ENCODE measurements at regions not wholly inside any gene's neighbourhood (a gene's known extent, or its start where the extent isn't known, plus 50 kb on each side); places are given as distances from the start of the nearest gene placed in this dataset.
"Not testable (repeated sequence)": the region's sequence is repeated elsewhere in the genome, so short reads cannot be mapped to it uniquely, and the experiment has no call there.

DNA sequence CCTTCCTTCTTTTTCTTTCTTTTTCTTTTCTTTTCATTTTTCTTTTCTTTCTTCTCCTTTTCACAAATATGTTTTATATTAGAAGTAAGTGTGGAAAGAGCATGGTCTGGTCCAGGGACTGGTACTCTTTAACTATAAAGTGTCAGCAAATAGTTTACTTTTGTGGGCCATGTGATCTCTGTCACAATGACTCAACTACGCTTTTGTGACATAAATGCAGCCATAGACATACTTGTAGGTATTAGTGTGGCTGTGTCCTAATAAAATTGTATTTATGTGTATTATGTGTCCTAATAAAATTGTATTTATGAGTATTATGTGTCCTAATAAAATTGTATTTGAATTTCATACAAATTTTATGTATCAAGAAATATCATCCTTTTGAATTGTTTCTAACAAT, 749.1 kb upstream of the ARPP21 start:
- H3K4me3 Mint-ChIP-seq (ENCODE audit: low read depth, unreplicated experiment), result no peak overlapping the region
- intact Hi-C loops (cut with micrococcal nuclease; ENCODE audit: unreplicated experiment), result no loop called here
- CTCF ChIA-PET, result no interaction called here
- H3K9me3 Mint-ChIP-seq (ENCODE audit: low read depth, unreplicated experiment), result peaks cover 4% of the 10 kb centered on the region
- TF ChIP-seq, protein P1, sequence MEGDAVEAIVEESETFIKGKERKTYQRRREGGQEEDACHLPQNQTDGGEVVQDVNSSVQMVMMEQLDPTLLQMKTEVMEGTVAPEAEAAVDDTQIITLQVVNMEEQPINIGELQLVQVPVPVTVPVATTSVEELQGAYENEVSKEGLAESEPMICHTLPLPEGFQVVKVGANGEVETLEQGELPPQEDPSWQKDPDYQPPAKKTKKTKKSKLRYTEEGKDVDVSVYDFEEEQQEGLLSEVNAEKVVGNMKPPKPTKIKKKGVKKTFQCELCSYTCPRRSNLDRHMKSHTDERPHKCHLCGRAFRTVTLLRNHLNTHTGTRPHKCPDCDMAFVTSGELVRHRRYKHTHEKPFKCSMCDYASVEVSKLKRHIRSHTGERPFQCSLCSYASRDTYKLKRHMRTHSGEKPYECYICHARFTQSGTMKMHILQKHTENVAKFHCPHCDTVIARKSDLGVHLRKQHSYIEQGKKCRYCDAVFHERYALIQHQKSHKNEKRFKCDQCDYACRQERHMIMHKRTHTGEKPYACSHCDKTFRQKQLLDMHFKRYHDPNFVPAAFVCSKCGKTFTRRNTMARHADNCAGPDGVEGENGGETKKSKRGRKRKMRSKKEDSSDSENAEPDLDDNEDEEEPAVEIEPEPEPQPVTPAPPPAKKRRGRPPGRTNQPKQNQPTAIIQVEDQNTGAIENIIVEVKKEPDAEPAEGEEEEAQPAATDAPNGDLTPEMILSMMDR (IDR thresholded peaks at IDR 0.05; ENCODE audit: unreplicated experiment), result no peak
- no TSS peak for BruUV-seq (replicated peaks)
- H3K27ac Mint-ChIP-seq (ENCODE audit: unreplicated experiment), result no peak overlapping the region
- H3K36me3 Mint-ChIP-seq (ENCODE audit: insufficient read depth, unreplicated experiment), result no peaks in the 10 kb centered on the region
- no peaks in the 10 kb centered on the region for H3K4me1 Mint-ChIP-seq (ENCODE audit: low read depth, unreplicated experiment)
- H3K27me3 Mint-ChIP-seq (ENCODE audit: unreplicated experiment), result no peaks in the 10 kb centered on the region
- no peak for DNase-seq

DNA sequence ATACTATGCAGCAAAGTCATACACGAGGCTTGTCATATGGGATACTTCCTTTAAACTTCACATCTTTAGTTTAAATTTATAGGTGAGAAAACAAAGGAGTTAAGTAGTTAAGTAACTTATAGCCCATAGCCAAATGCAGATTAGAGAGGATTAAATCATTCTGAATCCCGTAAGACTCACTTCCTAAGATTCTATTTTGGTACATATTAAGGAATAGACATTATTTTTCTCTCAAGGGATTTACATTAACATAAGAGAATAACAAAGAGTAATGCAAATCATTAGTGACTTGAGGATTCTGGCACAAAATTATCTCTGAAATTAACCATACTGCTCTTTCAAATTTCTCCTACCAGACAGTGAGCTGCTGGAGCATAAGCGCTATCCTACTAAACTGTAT, 747.4 kb upstream of the ARPP21 start:
- no peaks in the 10 kb centered on the region for H3K27me3 Mint-ChIP-seq (ENCODE audit: unreplicated experiment)
- CTCF ChIA-PET, result no interaction called here
- intact Hi-C loops (cut with micrococcal nuclease; ENCODE audit: unreplicated experiment), result no loop called here

GRCh38 chr3:34895841-34896240, 743.5 kb upstream of the ARPP21 start:
- intact Hi-C loops (cut with micrococcal nuclease; ENCODE audit: unreplicated experiment), result no loop called here
- TF ChIP-seq, protein P1 (IDR thresholded peaks at IDR 0.05; ENCODE audit: unreplicated experiment), result no peak

More for the DNA sequence above, 747.4 kb upstream of the ARPP21 start:
- H3K4me1 Mint-ChIP-seq (ENCODE audit: low read depth, unreplicated experiment), result no peaks in the 10 kb centered on the region
- no peaks in the 10 kb centered on the region for H3K36me3 Mint-ChIP-seq (ENCODE audit: insufficient read depth, unreplicated experiment)
- DNase-seq, result no peak
- TF ChIP-seq, protein P1 (IDR thresholded peaks at IDR 0.05; ENCODE audit: unreplicated experiment), result no peak
- BruUV-seq (replicated peaks), result no TSS peak
- peaks cover 6% of the 10 kb centered on the region for H3K9me3 Mint-ChIP-seq (ENCODE audit: low read depth, unreplicated experiment)
- no peak overlapping the region for H3K27ac Mint-ChIP-seq (ENCODE audit: unreplicated experiment)
- H3K4me3 Mint-ChIP-seq (ENCODE audit: low read depth, unreplicated experiment), result no peak overlapping the region

DNA sequence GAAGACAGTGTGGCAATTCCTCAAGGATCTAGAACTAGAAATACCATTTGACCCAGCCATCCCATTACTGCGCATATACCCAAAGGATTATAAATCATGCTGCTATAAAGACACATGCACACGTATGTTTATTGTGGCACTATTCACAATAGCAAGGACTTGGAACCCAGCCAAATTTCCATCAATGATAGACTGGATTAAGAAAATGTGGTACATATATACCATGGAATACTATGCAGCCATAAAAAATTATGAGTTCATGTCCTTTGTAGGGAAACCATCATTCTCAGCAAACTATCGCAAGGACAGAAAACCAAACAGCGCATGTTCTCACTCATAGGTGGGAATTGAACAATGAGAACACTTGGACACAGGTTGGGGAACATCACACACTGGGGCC, 729.6 kb upstream of the ARPP21 start:
- H3K27me3 Mint-ChIP-seq (ENCODE audit: unreplicated experiment); H3K4me3 Mint-ChIP-seq (ENCODE audit: low read depth, unreplicated experiment); intact Hi-C loops (cut with micrococcal nuclease; ENCODE audit: unreplicated experiment); CTCF ChIA-PET; H3K36me3 Mint-ChIP-seq (ENCODE audit: insufficient read depth, unreplicated experiment); H3K27ac Mint-ChIP-seq (ENCODE audit: unreplicated experiment); H3K9me3 Mint-ChIP-seq (ENCODE audit: low read depth, unreplicated experiment); DNase-seq; H3K4me1 Mint-ChIP-seq (ENCODE audit: low read depth, unreplicated experiment); BruUV-seq (replicated peaks): not testable (repeated sequence)

More at GRCh38 chr3:34895841-34896240, 743.5 kb upstream of the ARPP21 start:
- CTCF ChIA-PET, result no interaction called here
- no peak overlapping the region for H3K27ac Mint-ChIP-seq (ENCODE audit: unreplicated experiment)
- H3K9me3 Mint-ChIP-seq (ENCODE audit: low read depth, unreplicated experiment), result peaks cover 8% of the 10 kb centered on the region
- H3K4me3 Mint-ChIP-seq (ENCODE audit: low read depth, unreplicated experiment), result no peak overlapping the region
- H3K36me3 Mint-ChIP-seq (ENCODE audit: insufficient read depth, unreplicated experiment), result no peaks in the 10 kb centered on the region
- no TSS peak for BruUV-seq (replicated peaks)
- H3K4me1 Mint-ChIP-seq (ENCODE audit: low read depth, unreplicated experiment), result no peaks in the 10 kb centered on the region
- no peaks in the 10 kb centered on the region for H3K27me3 Mint-ChIP-seq (ENCODE audit: unreplicated experiment)
- DNase-seq, result no peak

- BruUV-seq (replicated peaks), result no TSS peak
- TF ChIP-seq, protein P1 (IDR thresholded peaks at IDR 0.05; ENCODE audit: unreplicated experiment), result no peak
Measured at GRCh38 chr3:34919025-34919424, 720.3 kb upstream of the ARPP21 start.

More at GRCh38 chr3:34919025-34919424, 720.3 kb upstream of the ARPP21 start:
- CTCF ChIA-PET, result no interaction called here
- intact Hi-C loops (cut with micrococcal nuclease; ENCODE audit: unreplicated experiment), result no loop called here
- Mint-ChIP-seq H3K36me3 (ENCODE audit: insufficient read depth, unreplicated experiment) (no peaks in the 10 kb centered on the region), H3K27ac (ENCODE audit: unreplicated experiment) (no peak overlapping the region), H3K4me3 (ENCODE audit: low read depth, unreplicated experiment) (no peak overlapping the region), H3K4me1 (ENCODE audit: low read depth, unreplicated experiment) (no peaks in the 10 kb centered on the region), H3K27me3 (ENCODE audit: unreplicated experiment) (no peaks in the 10 kb centered on the region), H3K9me3 (ENCODE audit: low read depth, unreplicated experiment) (no peaks in the 10 kb centered on the region)
- DNase-seq, result no peak

All from Calu3 (cell line).